Activated CD4-positive, alpha-beta T cell treated with anti-CD3 and anti-CD28 coated beads, Interleukin-2, amount 10 ng/mL, durations not matched to agents 24 days and 14 days (primary cell): ENCODE measurements at regions not wholly inside any gene's neighbourhood (a gene's known extent, or its start where the extent isn't known, plus 50 kb on each side); places are given as distances from the start of the nearest gene placed in this dataset.

Experiments
- DNase-seq: peaks from one replicate; pipeline ENCODE4 v3.0.0; 2022
- H3K27ac Mint-ChIP-seq: one replicate; pipeline ENCODE4 v1.8.0; 2022; ENCODE audit warnings: mild to moderate bottlenecking, mixed read lengths
- H3K27me3 Mint-ChIP-seq: one replicate; pipeline ENCODE4 v1.8.0; 2022; ENCODE audit warnings: mixed read lengths
- H3K36me3 Mint-ChIP-seq: one replicate; pipeline ENCODE4 v1.8.0; 2022; ENCODE audit warnings: low read depth, mild to moderate bottlenecking, mixed read lengths
- H3K4me1 Mint-ChIP-seq: one replicate; pipeline ENCODE4 v1.8.0; 2021; ENCODE audit warnings: mixed read lengths
- H3K4me3 Mint-ChIP-seq: one replicate; pipeline ENCODE4 v1.8.0; 2022; ENCODE audit warnings: mild to moderate bottlenecking, moderate library complexity, mixed read lengths
- H3K9me3 Mint-ChIP-seq: one replicate; pipeline ENCODE4 v1.8.0; 2021; ENCODE audit warnings: mixed read lengths
- intact Hi-C: fragments of 100-400 bp; cut with micrococcal nuclease; formaldehyde crosslinking; loops from one replicate; pipeline ENCODE4 v1.15.1; 2023

DNA sequence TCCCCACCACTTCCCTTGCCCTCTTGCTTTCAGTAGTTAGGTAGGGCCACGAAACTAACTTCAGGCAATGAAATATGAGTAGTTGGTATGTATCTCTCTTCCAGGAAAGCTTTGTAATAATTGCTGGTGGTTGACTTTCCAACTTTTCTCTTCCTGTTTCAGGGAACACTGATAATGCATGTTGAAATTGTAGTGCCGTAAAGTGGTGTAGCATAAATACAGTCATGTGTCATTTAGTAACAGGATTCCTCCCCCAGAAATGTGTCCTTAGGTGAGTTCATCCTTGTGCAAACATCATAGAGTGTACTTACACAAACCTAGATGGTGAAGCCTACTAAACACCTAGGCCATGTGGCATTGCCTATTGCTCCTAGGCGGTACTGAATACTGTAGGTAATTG lies 429.2 kb downstream of the PID1 start:
- H3K4me1 Mint-ChIP-seq, result no peaks in the 10 kb centered on the region
- no peaks in the 10 kb centered on the region for H3K36me3 Mint-ChIP-seq
- no peak overlapping the region for H3K27ac Mint-ChIP-seq
- H3K9me3 Mint-ChIP-seq, result no peaks in the 10 kb centered on the region
- H3K4me3 Mint-ChIP-seq, result no peak overlapping the region
- no peak for DNase-seq
- intact Hi-C loops, result no loop called here
- no peaks in the 10 kb centered on the region for H3K27me3 Mint-ChIP-seq

DNA sequence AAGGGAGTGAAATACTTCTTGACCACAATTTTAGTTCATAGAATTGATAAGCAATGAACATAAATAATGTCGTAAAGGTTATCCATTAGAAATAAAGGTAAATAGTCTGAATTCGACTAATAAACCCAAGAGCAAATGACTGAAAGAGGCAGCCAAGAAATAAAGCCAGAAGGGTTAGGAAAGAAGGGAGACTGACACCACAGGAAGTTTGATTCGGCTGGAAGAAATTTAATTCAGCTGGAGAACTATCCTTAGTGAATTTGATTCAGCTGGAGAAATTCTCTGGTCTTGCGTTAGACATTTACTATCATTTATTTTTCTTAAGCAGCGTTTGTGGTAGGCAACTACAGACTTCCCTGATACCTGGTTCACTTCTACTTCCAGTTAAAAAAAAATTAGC lies 429.6 kb downstream of the PID1 start:
- Mint-ChIP-seq H3K27me3 (no peaks in the 10 kb centered on the region), H3K9me3 (no peaks in the 10 kb centered on the region), H3K4me1 (no peaks in the 10 kb centered on the region), H3K27ac (no peak overlapping the region), H3K4me3 (no peak overlapping the region), H3K36me3 (no peaks in the 10 kb centered on the region)
- intact Hi-C loops, result no loop called here
- no peak for DNase-seq

DNA sequence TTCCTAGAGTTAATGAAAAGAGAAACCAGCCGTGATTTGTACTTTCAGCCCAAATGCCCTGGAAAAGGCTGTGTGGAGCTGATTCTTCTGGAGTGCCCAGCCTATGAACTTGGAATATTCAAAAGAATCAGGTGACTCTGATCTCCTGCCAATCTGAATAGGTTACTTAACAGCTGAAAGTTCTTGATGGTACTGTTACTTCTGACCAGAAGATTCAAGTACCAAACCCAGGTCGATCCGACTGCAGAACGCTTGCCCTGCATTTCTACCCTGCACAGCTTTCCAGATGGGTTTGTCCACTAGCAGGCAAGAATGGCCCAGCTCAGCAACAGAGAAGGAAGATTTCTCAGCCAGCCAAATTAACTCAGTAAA lies 430.4 kb downstream of the PID1 start:
- Mint-ChIP-seq H3K4me1 (no peaks in the 10 kb centered on the region), H3K36me3 (no peaks in the 10 kb centered on the region), H3K27ac (no peak overlapping the region), H3K27me3 (no peaks in the 10 kb centered on the region), H3K4me3 (no peak overlapping the region), H3K9me3 (no peaks in the 10 kb centered on the region)
- DNase-seq, result no peak
- intact Hi-C loops, result no loop called here

DNA sequence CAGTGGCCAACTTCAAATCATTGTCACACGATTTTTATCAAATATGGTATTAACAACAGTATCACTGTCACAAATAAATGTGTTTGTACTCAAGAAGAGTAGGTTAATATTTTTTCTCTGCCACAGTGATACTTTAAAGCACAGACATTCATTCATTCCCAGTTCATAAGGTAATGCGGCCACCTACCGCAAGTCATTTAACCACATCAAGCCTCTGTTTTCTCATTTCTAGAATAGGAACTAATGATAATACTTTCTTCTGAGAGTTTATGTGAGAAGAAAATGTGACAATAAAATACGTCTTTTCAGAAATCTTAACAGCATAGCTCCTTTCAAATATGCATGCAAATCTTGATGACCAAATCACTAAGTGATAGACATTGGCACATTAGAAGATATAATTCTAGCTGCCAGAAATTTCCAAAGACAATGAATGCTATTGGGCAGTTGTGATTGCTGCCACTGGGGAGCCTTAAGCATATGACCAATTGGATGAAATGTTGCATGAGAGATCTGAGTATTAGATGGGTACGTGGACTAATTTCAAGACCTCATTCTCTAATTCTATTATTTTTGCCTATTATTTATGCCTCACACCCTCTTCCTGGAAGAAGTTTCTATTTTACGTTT lies 430.9 kb downstream of the PID1 start:
- no peak overlapping the region for H3K27ac Mint-ChIP-seq
- no peak for DNase-seq
- H3K4me3 Mint-ChIP-seq, result no peak overlapping the region
- intact Hi-C loops, result no loop called here
- no peaks in the 10 kb centered on the region for H3K9me3 Mint-ChIP-seq
- H3K27me3 Mint-ChIP-seq, result no peaks in the 10 kb centered on the region
- H3K36me3 Mint-ChIP-seq, result no peaks in the 10 kb centered on the region
- H3K4me1 Mint-ChIP-seq, result no peaks in the 10 kb centered on the region

DNA sequence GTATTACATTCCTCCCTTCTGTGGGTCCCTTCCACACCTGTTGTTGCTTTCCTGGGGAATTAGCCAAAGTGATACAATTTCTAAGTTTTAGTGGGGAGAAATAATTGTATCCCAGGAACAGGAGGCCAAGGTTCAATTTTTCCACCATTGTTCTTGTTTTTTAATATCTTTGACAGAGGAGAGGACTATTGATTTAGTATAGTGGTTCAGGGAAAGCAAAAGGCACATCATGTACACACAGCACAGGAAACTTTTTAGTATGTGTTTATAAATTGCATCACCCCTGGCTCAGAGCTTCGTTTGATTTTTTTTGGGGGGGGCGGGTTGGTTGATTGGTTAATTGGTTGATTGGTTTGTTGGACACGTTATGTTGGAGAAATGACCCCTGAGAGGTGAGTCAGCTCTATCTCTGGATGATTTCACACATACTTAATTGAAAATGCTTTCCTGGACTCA lies 431.6 kb downstream of the PID1 start:
- DNase-seq, result no peak
- Mint-ChIP-seq H3K27ac (no peak overlapping the region), H3K4me1 (no peaks in the 10 kb centered on the region), H3K27me3 (no peaks in the 10 kb centered on the region), H3K9me3 (no peaks in the 10 kb centered on the region), H3K4me3 (no peak overlapping the region), H3K36me3 (no peaks in the 10 kb centered on the region)
- intact Hi-C loops, result no loop called here

DNA sequence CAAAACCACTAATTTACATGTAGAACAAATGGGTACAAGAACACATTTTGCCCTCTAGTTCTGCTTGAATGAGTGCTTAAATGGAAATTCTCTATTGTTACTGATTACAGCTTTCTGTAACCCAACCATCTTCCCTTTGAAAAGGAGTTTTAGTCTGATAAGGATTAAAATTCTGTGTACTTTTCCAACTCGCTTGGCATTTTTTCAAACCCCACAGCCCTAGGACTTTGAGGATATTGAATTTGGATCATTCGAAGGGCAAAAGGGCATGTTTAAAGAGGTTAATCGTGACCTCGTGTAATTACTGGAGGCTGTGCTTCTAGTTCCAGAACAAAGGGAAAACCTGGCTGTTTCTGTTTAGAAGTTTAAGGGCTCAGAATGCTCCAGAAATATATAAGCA lies 432.3 kb downstream of the PID1 start:
- no peak for DNase-seq
- Mint-ChIP-seq H3K4me3 (no peak overlapping the region), H3K27ac (no peak overlapping the region)

DNA sequence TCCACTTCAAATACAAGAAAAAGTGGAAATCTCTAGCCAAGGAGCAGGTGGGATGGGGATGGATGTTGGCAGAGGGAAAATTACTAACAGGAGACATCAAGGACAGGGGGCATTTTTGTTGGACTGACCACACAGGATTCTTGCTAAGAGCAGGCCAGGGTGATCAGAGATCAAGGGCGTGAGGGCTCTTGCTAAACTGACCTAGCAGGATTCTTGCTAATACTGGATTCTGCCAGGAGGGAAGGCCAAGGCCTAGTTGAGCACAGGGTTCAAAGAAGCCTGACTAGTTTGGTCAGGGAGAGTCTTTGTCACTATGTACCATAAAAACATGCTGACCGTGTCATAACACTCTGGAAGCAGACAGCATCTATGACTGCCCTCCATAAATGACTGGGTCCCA lies 442.7 kb downstream of the PID1 start:
- no peaks in the 10 kb centered on the region for H3K36me3 Mint-ChIP-seq
- H3K4me1 Mint-ChIP-seq, result no peaks in the 10 kb centered on the region
- peaks cover 7% of the 10 kb centered on the region for H3K9me3 Mint-ChIP-seq
- H3K27me3 Mint-ChIP-seq, result no peaks in the 10 kb centered on the region
- no peak for DNase-seq
- intact Hi-C loops, result no loop called here
- no peak overlapping the region for H3K27ac Mint-ChIP-seq
- H3K4me3 Mint-ChIP-seq, result no peak overlapping the region

More for the DNA sequence above, 432.3 kb downstream of the PID1 start:
- H3K9me3 Mint-ChIP-seq, result no peaks in the 10 kb centered on the region
- H3K4me1 Mint-ChIP-seq, result no peaks in the 10 kb centered on the region
- no peaks in the 10 kb centered on the region for H3K27me3 Mint-ChIP-seq
- intact Hi-C loops, result no loop called here
- no peaks in the 10 kb centered on the region for H3K36me3 Mint-ChIP-seq

DNA sequence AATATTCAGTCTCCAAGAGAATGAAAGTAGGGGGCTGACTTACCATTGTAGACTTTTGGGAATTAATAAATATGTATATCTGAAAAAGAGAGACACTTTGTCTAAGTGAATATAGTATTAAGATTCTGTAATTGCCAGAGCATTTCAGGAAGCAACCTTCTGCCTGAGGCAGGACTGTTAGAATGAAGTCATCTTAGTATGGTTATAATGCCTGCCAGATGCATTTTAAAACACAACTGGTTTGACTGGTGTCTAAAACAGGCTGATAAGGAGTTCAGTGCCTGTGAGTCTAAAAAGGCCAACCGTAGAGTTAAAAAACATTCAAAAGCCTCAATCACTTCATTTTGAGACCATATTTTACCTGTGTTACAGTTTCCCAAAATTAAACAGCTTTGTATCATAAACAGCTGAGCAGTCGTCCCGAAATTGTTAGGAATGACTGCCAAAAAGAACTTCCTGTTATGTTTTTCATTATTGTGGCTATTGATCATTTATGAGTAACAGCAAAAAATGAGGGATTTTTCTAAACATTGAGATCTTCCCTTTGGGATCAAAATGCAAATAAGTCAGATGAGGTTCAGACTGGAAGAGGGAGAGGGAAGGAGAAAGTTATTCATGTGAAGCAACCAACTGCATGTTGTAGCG lies 443.9 kb downstream of the PID1 start:
- Mint-ChIP-seq H3K9me3 (peaks cover 8% of the 10 kb centered on the region), H3K27me3 (no peaks in the 10 kb centered on the region), H3K4me3 (no peak overlapping the region), H3K27ac (no peak overlapping the region), H3K36me3 (no peaks in the 10 kb centered on the region), H3K4me1 (no peaks in the 10 kb centered on the region)
- intact Hi-C loops, result no loop called here
- DNase-seq, result no peak

DNA sequence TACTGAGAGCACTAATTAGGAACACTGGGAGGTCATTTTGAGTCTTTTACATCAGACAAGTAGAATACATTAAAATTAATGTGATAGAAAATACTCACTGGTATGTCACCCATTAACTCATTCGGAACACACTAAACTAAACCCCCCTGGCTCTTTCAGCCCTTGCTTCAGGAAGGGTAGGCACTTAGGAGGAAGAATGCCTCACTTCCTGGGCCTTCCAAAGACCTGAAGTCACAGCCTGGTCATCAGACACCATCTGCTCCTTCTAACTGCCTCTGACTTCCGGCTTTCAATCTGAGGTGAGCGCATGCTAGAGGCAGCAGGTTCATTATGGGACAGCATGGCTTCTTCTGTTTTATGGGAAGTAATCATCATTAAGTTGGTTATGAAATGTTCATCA lies 451.4 kb downstream of the PID1 start:
- peaks cover 9% of the 10 kb centered on the region for H3K9me3 Mint-ChIP-seq
- DNase-seq, result no peak
- no peaks in the 10 kb centered on the region for H3K4me1 Mint-ChIP-seq
- no peaks in the 10 kb centered on the region for H3K27me3 Mint-ChIP-seq
- no peak overlapping the region for H3K4me3 Mint-ChIP-seq
- intact Hi-C loops, result no loop called here
- no peaks in the 10 kb centered on the region for H3K36me3 Mint-ChIP-seq
- H3K27ac Mint-ChIP-seq, result no peak overlapping the region

DNA sequence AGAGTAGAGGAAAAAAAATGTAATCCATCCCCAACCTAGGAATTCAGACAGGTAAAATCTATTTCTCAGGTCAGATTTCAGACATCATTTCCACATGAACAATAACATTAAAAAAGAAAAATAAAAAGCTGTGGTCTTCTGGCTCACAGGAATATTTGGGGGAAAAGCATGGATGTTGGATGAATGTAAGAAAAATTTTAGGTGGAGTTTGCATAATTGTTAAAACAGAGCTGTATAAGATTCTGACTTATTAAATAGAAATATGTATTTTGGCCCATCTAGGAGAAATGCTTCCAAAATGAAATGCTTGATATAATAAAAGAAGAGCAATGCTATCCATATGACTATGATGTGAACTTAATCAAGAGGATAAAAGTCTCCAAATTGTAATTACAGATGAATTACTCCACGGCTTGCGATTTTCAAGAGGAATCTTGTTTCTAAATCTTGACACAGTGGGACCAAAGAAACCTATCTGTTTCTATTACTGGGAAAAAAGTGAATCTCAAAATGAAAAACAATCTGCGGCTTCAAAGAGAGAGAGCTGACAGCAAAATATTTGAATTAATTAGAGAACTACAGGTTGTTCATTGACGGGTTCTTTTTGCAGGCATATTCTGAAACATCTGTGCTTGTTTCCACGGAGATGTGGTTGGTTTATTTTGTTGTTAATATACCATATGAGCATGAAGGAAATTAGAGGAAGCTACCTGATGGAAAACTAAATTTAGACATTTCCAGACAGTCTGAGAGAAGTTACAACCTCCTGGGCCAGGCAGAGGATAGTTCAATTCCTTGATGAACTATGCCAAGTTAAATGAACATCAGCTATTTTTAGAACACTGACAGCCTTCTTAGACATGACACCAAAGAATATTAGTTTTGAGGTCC lies 468.7 kb downstream of the PID1 start:
- Mint-ChIP-seq H3K4me3 (no peak overlapping the region), H3K4me1 (no peaks in the 10 kb centered on the region), H3K27me3 (no peaks in the 10 kb centered on the region), H3K27ac (no peak overlapping the region), H3K9me3 (peaks cover 4% of the 10 kb centered on the region), H3K36me3 (no peaks in the 10 kb centered on the region)
- no peak for DNase-seq
- intact Hi-C loops, result no loop called here

DNA sequence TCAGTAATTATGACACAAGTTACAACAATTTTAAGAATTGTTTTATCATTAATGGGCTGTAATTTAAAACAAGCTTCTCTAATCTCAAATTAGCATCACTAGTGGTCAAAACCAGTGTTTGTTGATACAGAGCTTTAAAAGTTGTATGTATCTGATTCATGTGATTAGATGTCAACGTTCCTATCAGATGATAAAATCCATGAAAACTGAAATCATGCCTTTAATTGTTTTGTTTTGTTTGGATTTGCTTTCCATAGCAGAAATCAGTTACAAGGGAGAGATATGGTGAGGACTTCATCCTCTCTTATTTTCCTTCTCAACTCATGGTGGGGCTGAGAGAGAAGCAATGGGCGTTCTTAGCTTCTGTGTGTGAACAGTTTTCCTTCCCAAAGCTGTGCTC lies 469.6 kb downstream of the PID1 start:
- Mint-ChIP-seq H3K27ac (no peak overlapping the region), H3K4me3 (no peak overlapping the region), H3K4me1 (no peaks in the 10 kb centered on the region), H3K27me3 (no peaks in the 10 kb centered on the region), H3K9me3 (peaks cover 4% of the 10 kb centered on the region), H3K36me3 (no peaks in the 10 kb centered on the region)
- DNase-seq, result no peak
- intact Hi-C loops, result no loop called here

DNA sequence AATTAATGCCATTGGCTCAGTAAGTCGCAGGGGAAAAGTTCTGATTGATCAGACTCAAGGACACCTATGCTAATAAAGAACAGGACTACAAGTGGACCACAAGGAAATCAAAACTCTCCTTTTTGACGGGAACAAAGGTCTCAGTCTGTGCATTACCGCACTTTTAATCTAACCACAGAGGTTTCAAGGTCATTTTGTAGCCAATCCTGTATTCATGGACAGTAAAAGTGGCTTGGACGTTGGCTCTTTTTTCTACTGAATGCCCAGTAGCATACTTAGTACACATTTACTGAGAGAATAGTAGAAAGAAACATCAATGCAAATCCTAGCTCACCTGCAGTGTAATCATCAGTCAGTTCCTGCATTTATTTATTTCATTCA lies 471.9 kb downstream of the PID1 start:
- DNase-seq, result no peak
- H3K27me3 Mint-ChIP-seq, result no peaks in the 10 kb centered on the region

DNA sequence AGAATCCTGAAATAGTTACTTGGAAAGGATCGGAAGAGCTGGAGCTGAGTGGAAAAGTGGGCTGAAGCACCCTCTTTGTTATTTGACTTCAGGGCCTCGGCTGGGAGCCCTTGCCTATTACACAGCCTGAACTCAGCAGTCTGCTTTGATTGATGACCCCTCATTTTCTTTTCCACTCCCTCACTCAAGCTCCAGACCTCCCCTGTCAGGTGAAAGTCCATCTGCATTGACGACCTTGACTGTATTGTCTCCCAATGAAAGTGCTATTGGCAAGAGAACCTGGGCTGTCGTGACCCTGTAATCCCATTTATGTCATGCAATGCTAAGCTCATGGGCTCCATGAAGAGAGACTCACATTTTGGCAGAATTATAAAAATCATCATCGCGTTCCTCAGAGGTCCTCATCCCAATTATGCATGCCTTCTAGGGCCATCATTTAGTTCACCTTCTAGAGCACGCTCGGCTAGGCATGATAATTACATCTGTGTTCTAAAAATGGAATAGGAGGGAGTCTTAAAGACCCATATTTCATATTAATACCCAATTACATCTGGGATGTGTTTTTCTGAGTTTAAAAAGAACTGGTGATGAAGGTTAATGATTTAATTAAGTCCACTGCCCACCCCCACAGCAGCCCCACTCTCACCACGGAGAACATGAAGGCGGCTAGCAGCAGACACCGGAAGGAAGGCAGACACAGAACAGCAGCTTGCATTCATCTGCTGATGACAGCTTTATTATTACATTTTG lies 472.5 kb downstream of the PID1 start:
- H3K27me3 Mint-ChIP-seq, result no peaks in the 10 kb centered on the region
- H3K9me3 Mint-ChIP-seq, result peaks cover 4% of the 10 kb centered on the region
- no peak overlapping the region for H3K27ac Mint-ChIP-seq
- intact Hi-C loops, result no loop called here
- no peak overlapping the region for H3K4me3 Mint-ChIP-seq
- no peaks in the 10 kb centered on the region for H3K36me3 Mint-ChIP-seq
- DNase-seq, result no peak
- no peaks in the 10 kb centered on the region for H3K4me1 Mint-ChIP-seq

More for the DNA sequence above, 471.9 kb downstream of the PID1 start:
- H3K27ac Mint-ChIP-seq, result no peak overlapping the region
- H3K9me3 Mint-ChIP-seq, result peaks cover 4% of the 10 kb centered on the region
- intact Hi-C loops, result no loop called here
- no peaks in the 10 kb centered on the region for H3K36me3 Mint-ChIP-seq
- no peak overlapping the region for H3K4me3 Mint-ChIP-seq
- no peaks in the 10 kb centered on the region for H3K4me1 Mint-ChIP-seq

DNA sequence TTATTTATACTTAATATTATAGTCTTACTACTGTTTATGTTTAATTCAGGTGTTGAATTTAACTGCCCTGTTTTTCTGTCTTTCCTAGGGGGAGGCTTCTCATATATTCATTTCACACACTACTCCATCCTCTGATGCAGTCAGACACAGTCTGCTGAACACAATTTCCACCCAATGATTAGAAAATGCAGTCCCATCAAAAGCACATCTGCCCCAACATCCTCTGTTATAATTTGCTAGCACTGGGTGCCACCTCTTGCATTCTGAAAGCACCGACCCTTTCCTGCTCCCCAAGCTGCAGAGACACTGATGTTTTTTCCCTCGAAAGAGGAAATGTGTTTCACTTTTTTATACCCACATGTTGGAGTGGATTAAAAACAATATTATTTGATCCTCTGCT lies 474.7 kb downstream of the PID1 start:
- intact Hi-C loops, result no loop called here
- H3K4me1 Mint-ChIP-seq, result no peaks in the 10 kb centered on the region
- no peak for DNase-seq

More for the DNA sequence above, 474.7 kb downstream of the PID1 start:
- Mint-ChIP-seq H3K9me3 (peaks cover 4% of the 10 kb centered on the region), H3K27me3 (no peaks in the 10 kb centered on the region), H3K27ac (no peak overlapping the region), H3K4me3 (no peak overlapping the region), H3K36me3 (no peaks in the 10 kb centered on the region)
